SK-N-SH (cell line): ENCODE measurements at regions not wholly inside any gene's neighbourhood (a gene's known extent, or its start where the extent isn't known, plus 50 kb on each side); places are given as distances from the start of the nearest gene placed in this dataset.

Experiments
- CTCF ChIA-PET: fragments of 300-600, 350-600 bp; formaldehyde crosslinking; extraction: SDS; loops from one replicate; lab custom pipeline; 2021; lab: Yijun Ruan, JAX
- POLR2A ChIA-PET: fragments of 350-600 bp; sonication (Branson Sonifier 250); formaldehyde crosslinking; extraction: SDS; loops from one replicate; lab custom pipeline; 2020; ENCODE audit warnings: antibody characterized with exemption, inconsistent platforms; lab: Yijun Ruan, JAX
- DNase-seq: peaks from one replicate; pipeline ENCODE4 v3.0.0; 2012
- H2AFZ ChIP-seq: fragments of 200-600 bp; sonication (generic); 2 replicates; pipeline ENCODE4 v1.8.1; 2016; ENCODE audit warnings: antibody characterized with exemption, mild to moderate bottlenecking, low read depth
- H3F3A ChIP-seq: fragments of 200-600 bp; sonication (generic); replicated peaks from 2 replicates; pipeline ENCODE3; 2016; ENCODE audit warnings: antibody characterized with exemption, mild to moderate bottlenecking; ENCODE audit not compliant: insufficient read depth
- H3K27ac ChIP-seq, 2 experiments: fragments of 200-500 bp in 1 of 2; fragments of 200-600 bp in 1 of 2; sonication (Bioruptor generic) in 1 of 2; sonication (generic), shearing (Covaris generic) in 1 of 2; 2 replicates each; pipeline versions ENCODE4 v1.5.1 to v1.6.1; 2014 to 2016; ENCODE audit warnings: low read depth in 2 of 2, inconsistent platforms in 1 of 2, low read length in 1 of 2, mild to moderate bottlenecking in 1 of 2, mixed read lengths in 1 of 2
- H3K27me3 ChIP-seq: fragments of 200-600 bp; sonication (generic), shearing (Covaris generic); 2 replicates; pipeline ENCODE4 v1.6.1; 2016; ENCODE audit warnings: mixed run types; ENCODE audit not compliant: insufficient read depth
- H3K36me3 ChIP-seq, 2 experiments: fragments of 200-500 bp in 1 of 2; fragments of 200-600 bp in 1 of 2; sonication (Bioruptor generic) in 1 of 2; sonication (generic) in 1 of 2; replicated peaks in 1 of 2; 2 replicates each; pipeline versions ENCODE3 to v1.5.1; 2014 to 2016; ENCODE audit warnings: low read length in 1 of 2, mild to moderate bottlenecking in 1 of 2; ENCODE audit not compliant: insufficient read depth in 2 of 2, control insufficient read depth in 1 of 2
- H3K4me1 ChIP-seq, 2 experiments: fragments of 200-500 bp in 1 of 2; fragments of 200-600 bp in 1 of 2; sonication (Bioruptor generic) in 1 of 2; sonication (generic), shearing (Covaris generic) in 1 of 2; 2 replicates each; pipeline versions ENCODE4 v1.5.1 to v1.6.1; 2014 to 2016; ENCODE audit warnings: low read depth in 1 of 2, low read length in 1 of 2, mixed run types in 1 of 2; ENCODE audit not compliant: insufficient read depth in 2 of 2, control insufficient read depth in 1 of 2
- H3K4me2 ChIP-seq: fragments of 200-600 bp; sonication (generic), shearing (Covaris generic); 2 replicates; pipeline ENCODE4 v1.6.1; 2017; ENCODE audit warnings: mixed run types
- H3K4me3 ChIP-seq, 2 experiments: fragments of 200-500 bp in 1 of 2; fragments of 200-600 bp in 1 of 2; sonication (Bioruptor generic) in 1 of 2; sonication (generic), shearing (Covaris generic) in 1 of 2; 2 replicates each; pipeline versions ENCODE4 v1.5.1 to v1.8.1; 2014 to 2016; ENCODE audit warnings: low read depth in 2 of 2, inconsistent platforms in 1 of 2, low read length in 1 of 2, mild to moderate bottlenecking in 1 of 2, mixed read lengths in 1 of 2, moderate library complexity in 1 of 2
- H3K79me2 ChIP-seq: fragments of 200-600 bp; sonication (generic); 2 replicates; pipeline ENCODE4 v1.8.1; 2017; ENCODE audit warnings: mild to moderate bottlenecking; ENCODE audit not compliant: insufficient read depth
- H3K9ac ChIP-seq: fragments of 200-600 bp; sonication (generic); 2 replicates; pipeline ENCODE4 v1.6.1; 2017; ENCODE audit warnings: mixed run types
- H3K9me2 ChIP-seq: fragments of 200-600 bp; sonication (generic); 2 replicates; pipeline ENCODE4 v1.6.1; 2017; ENCODE audit warnings: mixed run types
- H3K9me3 ChIP-seq: fragments of 200-600 bp; sonication (generic); 2 replicates; pipeline ENCODE4 v1.6.1; 2017; ENCODE audit warnings: mixed run types, mild to moderate bottlenecking, moderate library complexity
- H4K20me1 ChIP-seq: fragments of 200-600 bp; sonication (generic); 2 replicates; pipeline ENCODE4 v1.6.1; 2017; ENCODE audit warnings: mild to moderate bottlenecking, mixed run types; ENCODE audit not compliant: insufficient read depth
- CHD2 ChIP-seq: fragments of 150-350 bp; IDR thresholded peaks from 2 replicates; pipeline ENCODE4 v1.6.1; 2018; ENCODE audit warnings: low read length; ENCODE audit not compliant: partially characterized antibody
- EP300 ChIP-seq, 2 experiments: IDR thresholded peaks; 2 replicates each; pipeline versions ENCODE4 v1.4.0 to v1.6.1; 2012; ENCODE audit warnings: borderline replicate concordance in 1 of 2, low read depth in 1 of 2, low read length in 1 of 2
- EZH2phosphoT487 ChIP-seq: fragments of 200-600 bp; sonication (generic); IDR thresholded peaks from 2 replicates; pipeline ENCODE4 v1.6.1; 2017; ENCODE audit warnings: low read depth, mixed run types, mild to moderate bottlenecking, antibody characterized with exemption, moderate library complexity, borderline replicate concordance
- FOXM1 ChIP-seq: IDR thresholded peaks from 2 replicates; pipeline ENCODE4 v1.4.0; 2012; ENCODE audit warnings: low read depth, mild to moderate bottlenecking
- GABPA ChIP-seq: IDR thresholded peaks from 2 replicates; pipeline ENCODE4 v1.4.0; 2012; ENCODE audit warnings: low read depth, mild to moderate bottlenecking
- IRF3 ChIP-seq: fragments of 150-350 bp; IDR thresholded peaks from 2 replicates; pipeline ENCODE4 v1.6.1; 2016; ENCODE audit warnings: mild to moderate bottlenecking, low read depth, low read length
- MAX ChIP-seq: IDR thresholded peaks from 2 replicates; pipeline ENCODE4 v1.4.0; 2012; ENCODE audit warnings: low read depth
- MEF2A ChIP-seq: IDR thresholded peaks from 2 replicates; pipeline ENCODE4 v1.4.0; 2012; ENCODE audit warnings: low read depth, borderline replicate concordance
- NFIC ChIP-seq: IDR thresholded peaks from 2 replicates; pipeline ENCODE4 v1.4.0; 2012; ENCODE audit warnings: borderline replicate concordance
- PBX3 ChIP-seq: IDR thresholded peaks from 2 replicates; pipeline ENCODE4; 2012
- RCOR1 ChIP-seq: fragments of 150-350 bp; IDR thresholded peaks from 2 replicates; pipeline ENCODE4 v1.6.1; 2017; ENCODE audit warnings: antibody characterized with exemption, low read length
- RXRA ChIP-seq: IDR thresholded peaks from 2 replicates; pipeline ENCODE4 v1.4.0; 2012; ENCODE audit warnings: low read depth, mild to moderate bottlenecking, borderline replicate concordance
- TEAD4 ChIP-seq: IDR thresholded peaks from 2 replicates; pipeline ENCODE4 v1.4.0; 2012; ENCODE audit warnings: mild to moderate bottlenecking, borderline replicate concordance; ENCODE audit not compliant: insufficient read depth
- USF1 ChIP-seq: IDR thresholded peaks from 2 replicates; pipeline ENCODE4 v1.4.0; 2012; ENCODE audit warnings: low read depth, borderline replicate concordance
- WGBS: methylation state at CpG from one replicate; pipeline ENCODE4 v1.1.6; 2017; ENCODE audit warnings: low lambda C conversion rate; 5-methylcytosine and 5-hydroxymethylcytosine counted together

GRCh38 chr3:153274561-153274960 is 112.5 kb downstream of the RAP2B start:
- Histone ChIP-seq H3K27ac (peak overlapping the region in 1 of 2 experiments; percentile 72; a peak in 2 of 4 replicates), H3K4me2 (peak overlapping the region; percentile 33; the same call in 1 of the 2 replicates), H3K9me3 (no peaks in the 10 kb centered on the region), H3K9me2 (no peaks in the 10 kb centered on the region), H2AFZ (peak overlapping the region; percentile 45), H4K20me1 (no peaks in the 10 kb centered on the region), H3K27me3 (no peaks in the 10 kb centered on the region), H3K4me3 (no peak overlapping the region), H3K4me1 (0 out of 4 replicates have a peak, but pooled peaks cover 0 to 7% of the 10 kb centered on the region in 2 experiments), H3F3A (peaks cover 16% of the 10 kb centered on the region), H3K9ac (no peak overlapping the region; the same call in 1 of the 2 replicates), H3K79me2 (no peaks in the 10 kb centered on the region), H3K36me3 (no peaks in the 10 kb centered on the region)
- ChIA-PET POLR2A (no interaction called here), CTCF (interaction anchor here (1.1 to 1.3 kb wide), 2 partner anchors 135 to 239 kb away, joined by 3 read pairs; no protein-coding TSS in a partner anchor)
- TF ChIP-seq RXRA (no peak), MEF2A (no peak)
- WGBS, result 27% methylated on average over 3 of the region's 3 CpGs
- no peak for DNase-seq

- H3K9me2 ChIP-seq, result no peaks in the 10 kb centered on the region
- no peak overlapping the region for H3K27ac ChIP-seq
- 0 out of 4 replicates have a peak, but pooled peaks cover 0 to 7% of the 10 kb centered on the region in 2 experiments for H3K4me1 ChIP-seq
- no peak overlapping the region for H3K9ac ChIP-seq
- peaks cover 16% of the 10 kb centered on the region for H3F3A ChIP-seq
- TF ChIP-seq PBX3, result no peak
- no peak for TF ChIP-seq FOXM1
- no peak for TF ChIP-seq RCOR1
- TF ChIP-seq MAX, result no peak
- TF ChIP-seq MEF2A, result no peak
- TF ChIP-seq TEAD4, result no peak
- no peak for TF ChIP-seq EZH2phosphoT487
- TF ChIP-seq CHD2, result no peak
- TF ChIP-seq EP300 (IDR thresholded peaks at IDR 0.05; ENCODE audit: borderline replicate concordance in 1 of 2, low read depth in 1 of 2, low read length in 1 of 2), result no peak
- no peak for TF ChIP-seq USF1
- no peak for TF ChIP-seq IRF3
- no peak for TF ChIP-seq NFIC
- no peak for TF ChIP-seq GABPA
- TF ChIP-seq, all 33 proteins: peak for 0
- no peak overlapping the region for H3K4me2 ChIP-seq
- H3K4me3 ChIP-seq, result no peak overlapping the region
- no peaks in the 10 kb centered on the region for H3K9me3 ChIP-seq
- ChIA-PET POLR2A (no interaction called here), CTCF (no interaction called here)
- H4K20me1 ChIP-seq, result no peaks in the 10 kb centered on the region
- no peaks in the 10 kb centered on the region for H3K79me2 ChIP-seq
- no peaks in the 10 kb centered on the region for H3K36me3 ChIP-seq
- no peaks in the 10 kb centered on the region for H3K27me3 ChIP-seq
- DNase-seq, result no peak
- no peak overlapping the region for H2AFZ ChIP-seq
Observed at GRCh38 chr3:153275514-153275913, 113.5 kb downstream of the RAP2B start.
